ENCODE measurements at regions not wholly inside any gene's neighbourhood (a gene's known extent, or its start where the extent isn't known, plus 50 kb on each side); places are given as distances from the start of the nearest gene placed in this dataset.

DNA sequence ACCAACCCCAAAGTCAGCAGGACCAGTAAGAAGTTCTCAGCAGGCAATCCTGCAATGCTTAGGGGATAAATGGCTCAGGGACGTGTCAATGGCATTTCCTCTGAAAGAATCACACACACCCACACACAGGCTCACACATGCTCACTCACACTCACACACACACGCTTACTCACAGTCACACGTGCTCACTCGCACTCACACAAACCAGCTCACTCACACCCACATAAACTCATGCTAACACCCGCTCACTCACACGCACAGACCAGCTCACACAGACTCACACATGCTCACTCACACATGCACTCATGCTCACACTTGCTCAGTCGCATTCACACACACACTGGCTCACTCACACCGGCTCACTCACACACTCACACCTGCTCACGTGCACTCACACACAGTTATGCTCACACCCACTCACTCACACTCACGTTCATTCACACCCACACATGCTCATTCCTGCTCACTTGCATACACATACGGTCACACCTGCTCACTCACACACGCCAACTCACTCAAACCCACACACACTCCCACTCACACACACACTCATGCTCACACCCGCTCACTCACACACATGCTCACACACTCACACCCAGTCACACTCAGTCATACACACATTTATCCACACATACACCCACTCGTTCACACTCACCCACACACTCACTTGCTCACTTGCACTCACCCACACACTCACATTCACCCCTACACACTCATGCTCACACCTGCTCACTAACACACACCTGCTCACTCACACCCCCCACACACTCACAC lies 436.8 kb downstream of the BCL11B start:
- no peak for DNase-seq (ENCODE audit: low spot score)

DNA sequence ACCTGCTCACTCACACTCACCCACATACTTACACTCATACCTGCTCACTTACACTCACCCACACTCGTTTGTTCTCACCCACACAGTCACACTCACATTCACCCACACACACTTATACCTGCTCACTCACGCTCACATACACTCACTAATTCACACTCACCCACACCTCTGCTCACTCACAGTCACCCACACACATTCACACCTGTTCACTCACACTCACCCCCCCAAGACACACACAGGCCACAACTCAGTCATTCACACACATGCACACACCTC lies 436.2 kb downstream of the BCL11B start:
- DNase-seq (ENCODE audit: low spot score), result no peak

DNA sequence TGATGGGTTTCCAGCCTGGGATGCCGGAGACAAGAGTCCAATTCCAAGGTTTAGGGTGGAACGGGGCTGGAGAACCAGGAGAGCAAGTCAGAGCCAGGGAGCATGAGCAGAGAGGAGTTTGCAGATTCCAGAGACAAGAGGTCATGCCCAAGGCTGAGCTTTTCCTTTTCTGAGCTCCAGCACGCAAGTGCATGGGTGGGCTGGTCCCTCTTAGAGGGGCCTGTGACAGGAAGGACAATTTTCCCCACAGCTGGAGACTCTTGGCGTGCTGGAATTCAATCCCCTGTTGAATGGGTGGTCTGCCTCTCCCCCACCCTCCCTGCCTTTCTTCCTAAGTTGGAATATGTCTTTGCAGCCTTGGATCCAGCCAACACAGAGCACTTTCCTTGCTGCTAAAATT lies 431.9 kb downstream of the BCL11B start:
- DNase-seq (ENCODE audit: low spot score), result no peak

DNA sequence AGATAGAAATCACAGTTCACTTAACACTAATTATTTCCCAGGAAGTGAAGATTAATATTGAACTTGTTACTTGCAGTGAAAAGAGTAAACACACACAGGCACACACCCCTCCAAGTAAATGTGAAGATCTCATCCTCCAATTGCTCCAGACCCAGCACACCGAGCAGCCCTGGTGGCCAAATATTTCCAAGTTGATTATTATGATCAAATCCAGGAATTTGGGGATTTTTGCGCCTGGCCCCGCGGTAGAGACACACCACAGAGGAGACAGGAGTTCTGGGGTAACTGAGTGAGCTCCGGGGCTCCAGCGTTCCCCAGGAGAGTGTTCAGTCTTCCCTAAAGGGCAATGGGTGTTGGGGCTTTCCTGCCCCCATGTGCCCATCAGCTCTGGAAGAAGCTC lies 431.5 kb downstream of the BCL11B start:
- no peak for DNase-seq (ENCODE audit: low spot score)

DNA sequence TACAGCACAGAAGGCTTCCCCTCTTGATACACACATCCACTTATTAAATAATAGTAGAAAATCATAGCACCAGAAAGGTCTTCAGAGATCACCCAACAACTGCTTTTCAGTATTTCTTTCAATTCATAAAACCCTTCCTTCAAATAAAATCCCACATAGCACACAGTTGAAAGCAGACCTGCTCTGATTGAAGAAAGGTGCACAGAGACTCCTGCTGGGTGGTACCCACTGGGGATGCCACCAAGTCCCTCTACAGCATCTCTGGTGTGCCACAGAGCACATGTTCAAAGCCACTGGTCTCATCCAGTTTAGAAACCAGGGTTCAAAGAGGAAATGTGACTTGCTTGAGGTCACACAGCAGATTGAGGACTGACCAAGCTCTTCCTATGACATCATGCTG lies 427.5 kb downstream of the BCL11B start:
- no peak for DNase-seq (ENCODE audit: low spot score)

DNA sequence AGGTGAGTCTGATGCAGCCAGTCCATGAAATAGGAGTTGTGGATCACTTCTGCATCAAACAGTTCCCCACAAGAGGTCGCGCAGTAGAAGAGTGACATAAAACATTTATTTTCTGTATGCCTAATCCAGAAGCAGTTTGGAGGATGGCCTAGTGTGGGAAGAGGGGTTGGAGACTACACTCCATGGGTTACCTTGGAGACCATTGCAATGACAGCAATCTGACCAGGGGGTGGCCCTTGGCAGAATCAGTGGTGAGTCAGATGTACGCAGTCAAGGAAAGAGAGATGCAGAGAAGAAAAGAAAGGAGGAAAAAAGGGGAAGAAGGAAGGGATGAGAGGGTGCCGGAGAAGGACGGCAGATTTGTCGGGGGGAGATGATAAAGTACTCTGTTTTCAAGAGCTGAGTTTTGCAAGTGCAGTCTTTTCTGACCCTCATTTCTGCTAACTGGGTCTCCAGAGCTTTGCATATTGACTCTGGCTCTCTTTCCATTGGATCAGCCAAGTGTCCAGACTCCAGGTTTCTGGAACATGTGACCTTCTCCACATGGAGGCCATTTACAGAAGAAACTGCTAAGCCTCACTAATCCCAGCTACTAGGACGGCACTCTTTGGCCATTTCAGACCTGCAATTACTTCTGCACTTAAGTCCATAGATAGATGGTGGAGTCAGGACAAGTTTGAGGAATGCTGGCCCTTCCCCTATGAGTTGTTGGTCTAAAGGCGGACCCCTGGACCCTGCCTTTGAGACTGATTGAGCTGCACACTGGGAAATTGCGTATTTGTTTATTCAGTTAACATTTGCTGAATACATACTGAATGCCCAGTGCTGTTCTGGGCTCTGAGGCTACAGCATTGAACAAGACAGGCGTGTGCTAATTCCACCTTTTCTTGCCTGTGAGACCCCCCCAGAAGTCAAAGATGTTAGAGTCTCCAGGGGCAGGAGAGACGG lies 424.2 kb downstream of the BCL11B start:
- no peak for DNase-seq (ENCODE audit: low spot score)

DNA sequence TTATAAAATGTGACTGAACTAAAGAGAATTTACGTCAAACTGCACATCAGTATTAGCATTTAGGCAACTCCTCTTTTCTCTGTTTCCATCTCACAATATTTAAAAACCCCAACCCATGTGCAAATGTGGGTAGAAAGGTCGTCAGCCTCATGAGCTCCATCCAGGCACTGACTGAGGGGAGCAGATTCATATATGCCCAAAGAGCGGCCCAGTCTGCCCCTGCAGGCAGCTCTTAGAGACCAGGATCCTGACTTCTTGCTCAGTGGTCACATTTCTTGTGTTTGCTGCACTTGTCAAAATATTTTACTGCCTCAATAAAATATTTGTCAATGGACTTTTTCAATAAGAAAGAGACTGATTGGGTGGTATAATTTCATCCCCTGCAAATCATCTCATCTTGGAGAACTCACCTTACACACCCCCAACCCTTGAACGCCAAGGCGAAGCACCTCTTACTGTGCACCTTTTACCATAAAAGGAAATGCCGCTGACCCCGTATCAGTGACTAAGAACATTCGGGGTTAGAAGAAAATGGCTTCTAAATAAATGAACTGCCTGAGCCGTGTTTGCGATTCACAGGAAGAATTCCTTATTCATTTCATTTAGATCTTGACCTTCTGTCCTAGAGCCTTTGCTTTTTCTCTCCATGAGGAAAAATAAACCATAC lies 418.8 kb downstream of the BCL11B start:
- DNase-seq (ENCODE audit: low spot score), result no peak

DNA sequence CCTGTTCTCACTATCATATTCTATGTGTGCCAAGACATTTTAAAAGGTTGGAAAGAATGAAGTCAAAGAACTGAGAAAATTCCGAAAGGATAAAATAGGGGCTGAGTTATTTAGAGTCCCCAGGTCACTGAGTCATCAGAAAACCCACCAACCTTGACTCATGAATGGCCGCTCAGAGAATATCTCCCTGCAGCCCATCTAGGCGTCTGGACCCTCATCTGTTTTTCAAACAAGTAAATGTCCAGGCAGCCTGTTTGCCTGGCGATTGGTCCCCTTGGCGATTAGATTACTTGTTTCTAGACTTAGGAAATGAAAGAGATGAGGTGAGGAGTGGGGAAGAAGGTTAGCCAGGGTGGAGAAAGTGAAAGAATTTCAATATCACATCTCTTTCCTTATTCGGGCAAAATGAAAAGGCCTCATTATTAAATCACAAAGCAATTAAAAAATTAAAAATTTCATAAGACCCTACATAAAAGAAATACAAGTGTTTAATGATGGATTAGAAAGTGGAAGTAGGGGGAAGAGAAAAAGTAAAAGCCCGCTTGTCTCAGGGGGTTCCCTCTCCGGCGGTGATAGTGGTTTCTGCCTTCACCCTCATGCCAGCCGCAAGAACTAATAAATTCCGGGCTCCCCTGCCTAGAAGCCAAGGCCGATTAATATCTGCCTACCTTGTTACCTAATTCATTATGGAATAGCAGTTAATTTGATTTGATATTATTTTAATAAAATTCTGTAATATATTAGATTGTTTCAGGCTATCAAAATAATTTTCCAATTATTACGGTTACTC lies 415.9 kb downstream of the BCL11B start:
- DNase-seq (ENCODE audit: low spot score), result no peak

DNA sequence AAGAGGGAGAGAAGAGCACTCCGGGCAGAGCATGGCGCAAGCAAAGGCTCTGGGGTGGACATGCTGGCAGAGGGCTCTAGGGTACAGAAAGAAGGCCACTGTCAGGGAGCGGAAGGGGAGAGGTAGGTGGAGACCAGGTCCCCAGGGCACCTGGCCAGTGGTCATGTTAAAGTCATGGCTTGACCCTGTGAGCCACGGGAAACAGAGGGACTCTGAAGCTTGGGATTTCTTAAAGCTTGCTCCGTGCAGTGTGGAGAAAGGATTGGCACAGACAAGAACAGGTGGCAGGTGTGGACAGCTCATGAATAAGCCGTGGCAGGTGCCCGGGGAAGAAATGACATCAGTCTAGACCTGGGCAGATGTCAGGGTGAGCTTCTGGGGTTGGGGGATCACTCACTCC lies 413.8 kb downstream of the BCL11B start:
- DNase-seq (ENCODE audit: low spot score), result no peak

DNA sequence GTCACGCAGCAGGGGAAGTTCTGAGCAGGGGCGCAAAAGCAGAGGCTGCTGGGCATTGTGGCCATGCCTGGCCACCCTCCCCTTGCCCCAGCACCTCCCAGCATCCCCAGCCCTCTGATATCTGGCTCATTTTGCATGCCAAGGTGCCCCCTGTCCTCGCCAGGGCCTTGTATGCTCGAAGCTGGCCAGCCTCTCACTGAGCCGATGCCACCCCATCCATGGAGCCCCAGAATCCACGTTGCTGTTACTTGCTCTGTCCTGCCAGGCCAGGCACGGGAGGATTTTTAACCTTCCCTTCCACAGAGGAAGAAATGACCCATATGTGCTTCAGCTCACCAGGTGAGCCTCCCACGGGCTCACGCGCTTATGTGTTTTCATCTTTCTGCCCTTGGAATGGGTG lies 413.4 kb downstream of the BCL11B start:
- DNase-seq (ENCODE audit: low spot score), result no peak

DNA sequence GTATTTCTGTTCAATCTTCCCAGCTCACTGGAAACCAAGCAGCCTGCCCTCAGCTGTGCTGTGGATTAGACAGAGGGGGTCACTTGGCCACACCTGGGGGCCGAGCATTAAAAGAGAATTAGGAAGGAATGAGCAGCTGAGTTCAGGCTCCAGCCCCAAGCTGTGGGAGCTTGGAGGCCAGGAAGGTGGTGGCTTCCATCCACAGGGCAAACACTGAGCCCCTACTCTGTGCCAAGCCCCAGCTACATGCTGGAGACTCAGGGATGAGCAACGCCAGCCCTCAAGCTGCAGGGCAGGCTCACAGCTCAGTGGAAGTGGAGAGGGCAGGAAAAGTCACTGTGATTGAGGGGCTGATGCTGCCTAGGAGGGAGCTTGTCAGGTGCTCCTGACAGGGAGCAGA lies 412.7 kb downstream of the BCL11B start:
- no peak for DNase-seq (ENCODE audit: low spot score)

DNA sequence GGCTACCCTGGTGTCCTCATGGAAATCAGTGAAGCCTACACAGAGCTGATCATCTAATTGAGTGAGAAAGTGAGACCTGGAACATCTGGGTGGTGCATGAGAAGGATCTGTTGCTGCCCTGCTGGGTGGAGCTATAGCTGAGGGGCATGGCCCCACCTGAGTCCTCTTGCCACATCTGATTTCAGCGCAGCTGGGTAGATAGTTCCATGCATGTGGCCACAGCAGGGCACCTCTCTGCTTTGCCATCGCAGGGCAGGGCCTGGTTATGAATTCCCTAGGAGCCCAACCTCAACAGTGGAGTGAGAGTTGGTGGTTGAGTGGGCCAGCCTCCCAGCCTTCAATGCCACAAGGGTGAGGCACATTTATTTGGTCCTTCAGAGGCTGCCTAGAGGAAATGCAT lies 407.8 kb downstream of the BCL11B start:
- DNase-seq (ENCODE audit: low spot score), result no peak

DNA sequence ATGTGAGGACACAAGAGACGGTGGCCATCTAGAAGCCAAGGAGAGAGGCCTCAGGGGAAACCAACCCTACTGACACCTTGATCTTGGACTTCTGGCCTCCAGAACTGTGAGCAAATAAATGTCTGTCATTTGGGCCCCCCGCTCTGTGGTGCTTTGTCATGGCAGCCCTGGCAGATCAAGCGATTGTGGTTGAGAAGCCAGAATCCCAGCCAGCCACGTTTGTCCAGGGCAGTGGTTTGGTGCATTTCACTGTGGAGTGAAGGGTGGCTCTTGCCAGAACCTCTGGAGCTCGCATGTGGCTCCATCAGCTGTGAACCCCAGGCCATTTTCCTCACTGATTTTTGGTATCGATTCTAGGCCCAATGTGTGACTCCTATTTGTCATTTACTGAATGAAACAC lies 404.9 kb downstream of the BCL11B start:
- no peak for DNase-seq (ENCODE audit: low spot score)

DNA sequence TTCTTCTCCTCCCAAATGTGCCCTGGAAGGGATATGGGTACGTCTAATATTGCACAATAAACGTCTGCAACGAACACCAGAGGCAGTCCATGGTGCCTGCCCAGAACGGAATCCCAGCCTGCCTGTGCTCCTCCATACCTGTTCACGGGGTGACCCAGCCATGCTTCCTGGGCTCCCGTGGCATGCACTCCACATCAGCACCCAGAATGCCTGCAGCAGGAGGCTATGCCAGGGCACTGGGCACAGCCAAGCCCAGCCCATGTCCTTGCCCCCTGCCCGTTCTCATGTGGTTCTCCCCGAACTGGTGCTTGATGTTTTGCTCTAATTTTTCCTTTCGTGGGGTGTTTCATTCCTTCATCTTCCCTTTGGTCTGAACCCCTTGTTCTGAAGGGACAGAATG lies 404.3 kb downstream of the BCL11B start:
- DNase-seq (ENCODE audit: low spot score), result no peak

DNA sequence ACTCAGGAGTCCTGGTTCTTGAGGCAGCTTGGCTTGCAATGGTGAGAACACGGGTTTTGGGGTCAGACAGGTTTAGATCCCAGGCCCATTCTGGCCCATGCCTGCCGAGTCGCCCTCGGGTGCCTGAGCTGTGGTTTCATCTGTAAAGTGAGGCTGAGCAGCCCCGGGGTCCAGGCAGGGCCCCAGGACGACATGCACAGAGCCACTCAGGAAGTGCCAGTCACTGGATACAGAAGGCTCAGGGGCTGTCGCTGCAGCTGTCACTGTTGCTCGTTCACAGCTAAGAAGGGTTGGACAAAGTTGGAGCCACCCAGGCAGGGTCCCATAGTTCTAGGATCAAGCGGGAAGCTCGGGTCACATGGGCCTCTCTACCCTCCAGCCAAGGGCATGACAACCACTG lies 403.1 kb downstream of the BCL11B start:
- peak; percentile 42 for DNase-seq (ENCODE audit: low spot score)

DNA sequence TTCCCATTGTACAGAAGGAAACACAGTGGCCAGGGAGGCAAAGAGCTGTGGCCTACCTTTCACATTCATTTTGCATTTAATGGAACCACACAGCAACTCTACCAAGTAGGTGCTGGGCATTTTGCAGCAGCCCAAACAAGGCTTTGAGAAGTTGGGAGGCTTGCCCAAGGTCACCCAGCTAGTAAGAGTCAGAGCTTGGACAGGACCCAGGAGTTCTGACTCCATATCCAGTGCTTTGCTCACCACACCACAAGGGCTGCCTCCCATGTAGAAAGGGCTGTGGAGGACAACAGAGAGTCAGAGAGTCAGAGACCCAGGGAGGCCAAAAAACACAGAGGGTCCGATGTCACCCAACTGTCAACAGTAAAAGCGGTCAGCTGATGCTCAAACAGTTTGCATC lies 400.2 kb downstream of the BCL11B start:
- DNase-seq (ENCODE audit: low spot score), result peak; percentile 31

DNA sequence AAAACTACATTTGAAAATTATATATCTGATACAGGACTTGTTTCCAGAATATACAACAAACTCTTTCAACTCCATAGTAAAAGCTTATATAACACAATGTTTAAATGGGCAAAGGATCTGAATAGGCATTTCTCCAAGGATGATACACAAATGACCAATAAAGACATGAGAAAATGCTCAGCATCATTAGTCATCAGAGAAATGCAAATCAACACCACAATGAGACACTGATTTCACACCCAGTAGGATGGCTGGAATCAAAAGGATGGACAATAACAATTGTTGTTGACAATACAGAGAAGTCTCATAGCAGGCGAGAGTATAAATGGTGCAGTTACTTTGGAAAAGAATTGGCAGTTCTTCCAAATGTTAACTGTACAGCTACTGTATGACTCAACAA lies 394.9 kb downstream of the BCL11B start:
- no peak for DNase-seq (ENCODE audit: low spot score)

DNA sequence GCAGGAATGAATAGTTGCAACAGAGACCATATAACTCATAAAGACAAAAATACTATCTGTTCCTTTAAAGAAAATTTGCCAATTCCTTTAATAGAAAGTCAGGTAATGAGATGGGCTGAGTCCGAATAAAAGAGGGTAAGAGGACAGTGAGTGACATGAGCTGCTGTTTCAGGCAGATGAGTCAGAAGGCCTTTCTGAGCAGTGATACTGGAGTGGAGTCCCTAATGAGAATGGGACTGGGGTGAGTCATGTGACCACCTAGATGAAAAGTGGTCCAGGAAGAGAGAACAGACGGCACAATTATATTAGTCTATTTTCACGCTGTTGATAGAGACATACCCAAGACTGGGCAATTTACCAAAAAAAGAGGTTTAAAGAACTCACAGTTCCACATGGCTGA lies 393.7 kb downstream of the BCL11B start:
- no peak for DNase-seq (ENCODE audit: low spot score)

DNA sequence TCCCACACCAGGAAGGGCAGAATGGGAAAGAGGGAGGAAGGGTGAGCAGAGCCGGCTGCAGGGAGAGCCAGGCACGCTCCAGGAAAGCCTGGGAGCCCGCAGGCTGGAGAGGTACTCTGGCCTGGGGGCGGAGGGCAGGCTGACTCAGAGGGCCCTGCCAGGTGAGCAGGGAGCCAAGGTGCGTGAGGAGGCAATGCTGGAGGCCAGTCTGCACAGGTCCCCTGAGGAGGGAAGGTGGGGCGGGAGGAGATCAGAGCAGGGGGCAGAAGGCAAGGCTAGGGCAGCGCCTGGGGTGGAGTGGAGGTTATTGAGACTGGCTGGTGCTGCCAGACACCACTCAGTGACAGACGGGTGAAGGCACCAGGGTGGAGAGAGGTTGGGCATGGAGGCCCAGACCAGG lies 385.0 kb downstream of the BCL11B start:
- no peak for DNase-seq (ENCODE audit: low spot score)

DNA sequence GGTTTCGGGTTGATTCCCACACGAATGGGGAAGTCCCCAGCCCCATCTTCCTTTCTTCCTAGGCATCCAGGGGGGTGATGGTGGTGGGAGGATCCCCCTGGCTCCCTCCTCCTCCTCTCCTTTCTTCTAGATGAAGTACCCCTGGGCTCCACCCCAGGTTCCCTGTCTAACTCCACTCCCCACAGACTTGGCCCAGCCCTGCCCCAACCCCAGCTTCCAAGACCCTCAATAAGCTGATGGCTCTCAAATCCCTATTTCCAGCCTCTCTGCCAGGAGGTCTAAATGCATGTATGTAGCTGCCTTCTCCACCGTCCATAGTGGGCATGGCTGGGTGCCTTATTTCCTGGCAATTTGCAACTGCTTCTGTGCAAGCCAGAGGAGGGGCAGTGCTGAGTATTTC lies 383.7 kb downstream of the BCL11B start:
- DNase-seq (ENCODE audit: low spot score), result no peak

DNA sequence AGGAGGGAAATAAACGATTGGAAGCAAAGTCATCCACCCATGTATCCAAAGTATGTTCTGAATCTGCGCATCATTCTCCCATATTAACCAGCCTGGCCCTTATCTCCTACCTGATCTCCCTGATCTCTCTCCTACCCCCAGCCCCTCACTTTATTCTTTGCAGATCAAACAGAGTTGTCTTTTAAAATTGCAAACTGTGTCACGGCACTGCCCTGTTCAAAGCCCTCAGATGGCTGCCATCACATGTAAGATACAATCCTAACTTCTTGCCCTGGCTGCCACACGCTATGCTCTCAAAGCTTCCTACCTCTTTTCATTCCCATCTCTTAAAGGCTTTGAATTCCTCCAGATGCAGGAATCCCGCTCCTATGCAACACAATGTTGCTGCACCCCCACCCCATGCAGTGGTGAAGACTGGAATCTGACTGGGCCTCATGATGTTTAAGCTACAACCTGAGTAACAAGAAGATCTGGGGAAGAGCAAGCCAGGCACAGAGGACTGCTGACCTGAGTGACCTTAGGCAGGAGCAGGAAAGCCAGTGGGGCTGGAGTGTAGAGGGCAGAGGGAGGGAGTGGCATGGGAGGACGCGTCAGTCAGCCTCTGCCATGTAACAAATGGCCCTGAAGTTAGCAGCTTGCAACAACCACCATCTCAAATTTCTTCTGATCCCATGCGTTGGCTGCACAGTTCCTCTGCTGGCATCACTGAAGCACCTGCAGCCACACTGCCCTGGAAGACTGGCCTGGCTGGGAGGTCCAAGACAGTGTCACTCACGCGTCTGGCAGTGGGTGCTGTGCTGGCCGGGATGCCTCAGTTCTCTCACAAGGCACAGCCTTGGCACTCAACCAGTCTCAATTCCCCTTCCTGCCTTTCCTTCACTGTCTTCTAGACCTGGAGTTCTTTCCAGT lies 382.8 kb downstream of the BCL11B start:
- no peak for DNase-seq (ENCODE audit: low spot score)

All from left forelimb (tissue), 1 donor.